ENCODE measurements at regions not wholly inside any gene's neighbourhood (a gene's known extent, or its start where the extent isn't known, plus 50 kb on each side); places are given as distances from the start of the nearest gene placed in this dataset.
"Not testable (repeated sequence)": the region's sequence is repeated elsewhere in the genome, so short reads cannot be mapped to it uniquely, and the experiment has no call there.

DNA sequence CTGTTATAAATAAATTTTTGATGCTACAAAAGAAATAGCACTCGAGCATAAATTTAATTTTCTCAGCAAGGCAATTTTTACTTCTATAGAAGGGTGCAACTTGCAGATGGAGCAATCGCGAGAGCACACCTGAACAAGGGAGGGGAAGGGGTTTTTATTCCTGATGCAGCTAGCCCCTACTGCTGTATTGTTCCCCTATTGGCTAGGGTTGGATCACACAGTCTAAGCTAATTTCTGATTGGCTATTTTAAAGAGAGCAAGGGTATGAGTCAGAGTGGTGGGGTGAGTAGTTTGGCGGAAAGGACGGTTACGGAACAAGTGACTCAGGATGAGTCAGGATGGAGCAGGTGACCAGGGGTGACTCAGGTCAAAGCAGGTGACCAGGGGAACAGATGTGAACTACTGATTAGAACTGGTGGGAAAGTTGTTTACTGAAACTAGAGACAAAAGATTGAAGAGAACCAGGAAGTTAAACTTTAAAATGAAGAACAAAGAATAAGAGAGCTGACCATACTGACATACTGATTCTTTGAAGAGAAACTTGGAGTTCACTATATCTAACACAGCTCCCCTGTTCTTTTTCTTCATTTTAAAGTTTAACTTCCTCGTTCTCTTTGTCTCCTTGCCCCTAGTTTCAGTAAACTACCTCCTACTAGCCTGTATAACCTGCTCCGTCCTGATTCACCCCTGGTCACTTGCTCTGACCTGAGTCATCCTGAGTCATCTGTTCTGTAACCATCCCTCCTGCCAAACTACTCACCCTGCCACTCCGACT, 101.9 kb upstream of the SHB start:
- TF ChIP-seq POLR2A, POLR2AphosphoS5, SPI1 (IDR thresholded peaks at IDR 0.05; ENCODE audit: low read depth, low read length): not testable (repeated sequence)
